NCI-H2107 (cell line): ENCODE measurements at regions not wholly inside any gene's neighbourhood (a gene's known extent, or its start where the extent isn't known, plus 50 kb on each side); places are given as distances from the start of the nearest gene placed in this dataset.

Source experiments
- DNase-seq: peaks from one replicate; lab custom pipeline; 2025; lab: John Stamatoyannopoulos, UW

GRCh38 chr4:176507845-176508533 lies 188.2 kb downstream of the SPCS3 start:
- no peak for DNase-seq

GRCh38 chr4:176508780-176509331 lies 189.1 kb downstream of the SPCS3 start:
- DNase-seq = no peak

GRCh38 chr4:176525576-176525975 lies 205.8 kb downstream of the SPCS3 start:
- DNase-seq = no peak

GRCh38 chr4:176526704-176527103 lies 206.9 kb downstream of the SPCS3 start:
- DNase-seq = no peak

GRCh38 chr4:176529574-176529973 lies 209.8 kb downstream of the SPCS3 start:
- no peak for DNase-seq

- DNase-seq = no peak
Observed at GRCh38 chr4:176533159-176533558, 213.4 kb downstream of the SPCS3 start.

GRCh38 chr4:176534566-176534965 lies 214.8 kb downstream of the SPCS3 start:
- no peak for DNase-seq

GRCh38 chr4:176538217-176538925 lies 218.6 kb downstream of the SPCS3 start:
- DNase-seq = no peak

- DNase-seq = no peak
Observed at GRCh38 chr4:176539091-176539784, 219.5 kb downstream of the SPCS3 start.

- DNase-seq = no peak
Observed at GRCh38 chr4:176539785-176540175, 220.0 kb downstream of the SPCS3 start.

GRCh38 chr4:176540814-176541213 lies 221.0 kb downstream of the SPCS3 start:
- no peak for DNase-seq

GRCh38 chr4:176545872-176546271 lies 226.1 kb downstream of the SPCS3 start:
- no peak for DNase-seq

- no peak for DNase-seq
Observed at GRCh38 chr4:176546975-176547374, 227.2 kb downstream of the SPCS3 start.

GRCh38 chr4:176548571-176548970 lies 228.8 kb downstream of the SPCS3 start:
- no peak for DNase-seq

GRCh38 chr4:176549161-176549865 lies 229.5 kb downstream of the SPCS3 start:
- DNase-seq = no peak

- no peak for DNase-seq
Observed at GRCh38 chr4:176558661-176559060, 234.1 kb downstream of the VEGFC start.

GRCh38 chr4:176561368-176561767 lies 231.4 kb downstream of the VEGFC start:
- no peak for DNase-seq

- no peak for DNase-seq
Observed at GRCh38 chr4:176563591-176563990, 229.1 kb downstream of the VEGFC start.

- no peak for DNase-seq
Observed at GRCh38 chr4:176565049-176565448, 227.7 kb downstream of the VEGFC start.

- DNase-seq = no peak
Observed at GRCh38 chr4:176566769-176567168, 226.0 kb downstream of the VEGFC start.

- no peak for DNase-seq
Observed at GRCh38 chr4:176568238-176568637, 224.5 kb downstream of the VEGFC start.

- DNase-seq = no peak
Observed at GRCh38 chr4:176569301-176569700, 223.4 kb downstream of the VEGFC start.
